H1 (cell line): ENCODE measurements at regions not wholly inside any gene's neighbourhood (a gene's known extent, or its start where the extent isn't known, plus 50 kb on each side); places are given as distances from the start of the nearest gene placed in this dataset.
A peak's percentile ranks its signal among the peaks of the same experiment; 100 is the strongest.

Source experiments
- CTCF ChIA-PET: fragments of 300-600 bp; sonication (Branson Sonifier 250); formaldehyde crosslinking; loops from one replicate; lab custom pipeline; 2021; ENCODE audit not compliant: partially characterized antibody; lab: Charles Lee
- POLR2A ChIA-PET: fragments of 300-600 bp; sonication (Branson Sonifier 250); formaldehyde crosslinking; loops from one replicate; lab custom pipeline; 2021; ENCODE audit warnings: inconsistent platforms; ENCODE audit not compliant: partially characterized antibody; lab: Charles Lee
- DNase-seq, 2 experiments: peaks; one replicate each; pipeline versions ENCODE4 v3.0.0 to v3.0.0-alpha.2; 2010 to 2022; ENCODE audit warnings: low spot score in 2 of 2, low read depth in 1 of 2, mixed read lengths in 1 of 2
- FAIRE-seq: peaks from 2 replicates; lab custom pipeline; 2011; peaks lifted over from hg19 to GRCh38; lab: Jason Lieb, UNC
- H2AFZ ChIP-seq: 2 replicates; pipeline ENCODE4 v1.8.1; 2012; ENCODE audit warnings: low read length, inconsistent platforms
- H2AK5ac ChIP-seq: 2 replicates; pipeline ENCODE4 v1.6.1; 2013; ENCODE audit warnings: low read depth, low read length
- H2BK120ac ChIP-seq: replicated peaks from 2 replicates; pipeline ENCODE3; 2013; ENCODE audit warnings: low read depth, low read length, inconsistent platforms
- H2BK12ac ChIP-seq: 2 replicates; pipeline ENCODE4 v1.6.1; 2013; ENCODE audit warnings: low read depth, low read length
- H2BK15ac ChIP-seq: 2 replicates; pipeline ENCODE4 v1.6.1; 2013; ENCODE audit warnings: low read length
- H2BK20ac ChIP-seq: 2 replicates; pipeline ENCODE4 v1.6.1; 2013; ENCODE audit warnings: low read length
- H2BK5ac ChIP-seq: 2 replicates; pipeline ENCODE4 v1.6.1; 2013; ENCODE audit warnings: low read depth, low read length
- H3K14ac ChIP-seq: 2 replicates; pipeline ENCODE4 v1.6.1; 2013; ENCODE audit warnings: inconsistent platforms; ENCODE audit not compliant: insufficient read length
- H3K18ac ChIP-seq: 2 replicates; pipeline ENCODE4 v1.6.1; 2013; ENCODE audit warnings: low read length; ENCODE audit errors: extremely low read depth
- H3K23ac ChIP-seq: 2 replicates; pipeline ENCODE4 v1.6.1; 2013; ENCODE audit warnings: inconsistent platforms; ENCODE audit not compliant: insufficient read length
- H3K23me2 ChIP-seq: 2 replicates; pipeline ENCODE4 v1.6.1; 2013; ENCODE audit warnings: low read depth, low read length
- H3K27ac ChIP-seq: 2 replicates; pipeline ENCODE4 v1.6.1; 2011; ENCODE audit warnings: low read depth, low read length, inconsistent platforms
- H3K27me3 ChIP-seq, 4 experiments: replicated peaks in 1 of 4; 1 replicate in 1 of 4; 2 replicates in 3 of 4; pipeline versions ENCODE4 v1.6.1 to v1.8.1; 2011 to 2013; ENCODE audit warnings: low read length in 3 of 4, mild to moderate bottlenecking in 3 of 4, inconsistent platforms in 2 of 4, mixed read lengths in 2 of 4, moderate library complexity in 1 of 4; ENCODE audit not compliant: control insufficient read depth in 3 of 4, insufficient read depth in 3 of 4; ENCODE audit errors: extremely low read depth in 1 of 4
- H3K36me3 ChIP-seq, 4 experiments: 2 replicates each; pipeline versions ENCODE4 v1.6.1 to v1.8.1; 2011 to 2013; ENCODE audit warnings: mild to moderate bottlenecking in 4 of 4, low read length in 3 of 4, moderate library complexity in 2 of 4, control low read depth in 1 of 4, inconsistent platforms in 1 of 4; ENCODE audit not compliant: insufficient read depth in 4 of 4, control insufficient read depth in 2 of 4
- H3K4ac ChIP-seq: replicated peaks from 2 replicates; pipeline ENCODE3; 2013; ENCODE audit warnings: low read length, low read depth, mixed read lengths, inconsistent platforms; ENCODE audit not compliant: insufficient read length
- H3K4me1 ChIP-seq, 4 experiments: replicated peaks in 1 of 4; 1 replicate in 1 of 4; 2 replicates in 3 of 4; pipeline versions ENCODE4 v1.6.1 to v1.8.1; 2011 to 2013; ENCODE audit warnings: low read length in 3 of 4, inconsistent platforms in 2 of 4, mixed read lengths in 1 of 4; ENCODE audit not compliant: insufficient read depth in 4 of 4, control insufficient read depth in 3 of 4
- H3K4me2 ChIP-seq, 2 experiments: 2 replicates each; pipeline versions ENCODE4 v1.6.1 to v1.8.1; 2011 to 2013; ENCODE audit warnings: low read depth in 2 of 2, low read length in 2 of 2, control low read depth in 1 of 2, inconsistent platforms in 1 of 2, mild to moderate bottlenecking in 1 of 2; ENCODE audit not compliant: insufficient read depth in 1 of 2
- H3K4me3 ChIP-seq, 4 experiments: fragments of 200-600, 300-600 bp in 1 of 4; sonication (generic), shearing (Covaris generic), sonication (Bioruptor Twin) in 1 of 4; 2 replicates each; pipeline versions ENCODE4 v1.5.1 to v1.8.1; 2011 to 2016; ENCODE audit warnings: low read length in 4 of 4, low read depth in 3 of 4, control low read depth in 2 of 4, inconsistent platforms in 2 of 4, mild to moderate bottlenecking in 2 of 4, mixed read lengths in 1 of 4, moderate library complexity in 1 of 4; ENCODE audit not compliant: insufficient read depth in 2 of 4; ENCODE audit errors: extremely low read depth in 1 of 4
- H3K56ac ChIP-seq: replicated peaks from 2 replicates; pipeline ENCODE3; 2013; ENCODE audit warnings: low read depth, mild to moderate bottlenecking, mixed read lengths, low read length, inconsistent platforms; ENCODE audit not compliant: insufficient read length
- H3K79me1 ChIP-seq: 2 replicates; pipeline ENCODE4 v1.6.1; 2013; ENCODE audit warnings: low read depth, low read length, control low read depth
- H3K79me2 ChIP-seq, 2 experiments: 2 replicates each; pipeline versions ENCODE4 v1.6.1 to v1.8.1; 2012 to 2013; ENCODE audit warnings: low read length in 2 of 2, mild to moderate bottlenecking in 2 of 2, inconsistent platforms in 1 of 2; ENCODE audit not compliant: insufficient read depth in 2 of 2, control insufficient read depth in 1 of 2
- H3K9ac ChIP-seq, 4 experiments: replicated peaks in 1 of 4; 1 replicate in 1 of 4; 2 replicates in 3 of 4; pipeline versions ENCODE4 v1.6.1 to v1.8.1; 2011 to 2013; ENCODE audit warnings: low read depth in 3 of 4, low read length in 3 of 4, control low read depth in 2 of 4, mild to moderate bottlenecking in 2 of 4, moderate library complexity in 2 of 4, inconsistent platforms in 1 of 4; ENCODE audit errors: extremely low read depth in 1 of 4
- H3K9me3 ChIP-seq, 2 experiments: 2 replicates each; pipeline versions ENCODE4 v1.6.1 to v1.8.1; 2012 to 2013; ENCODE audit warnings: mild to moderate bottlenecking in 2 of 2, moderate library complexity in 2 of 2, control low read depth in 1 of 2, inconsistent platforms in 1 of 2, low read depth in 1 of 2, low read length in 1 of 2, mixed read lengths in 1 of 2; ENCODE audit not compliant: insufficient read depth in 2 of 2
- H4K20me1 ChIP-seq, 2 experiments: replicated peaks in 1 of 2; 2 replicates each; pipeline versions ENCODE3 to v1.8.1; 2011 to 2013; ENCODE audit warnings: inconsistent platforms in 2 of 2, low read length in 2 of 2, mild to moderate bottlenecking in 1 of 2; ENCODE audit not compliant: insufficient read depth in 2 of 2, control insufficient read depth in 1 of 2
- H4K5ac ChIP-seq: 2 replicates; pipeline ENCODE4 v1.6.1; 2013; ENCODE audit warnings: low read length, low read depth, mixed read lengths, inconsistent platforms; ENCODE audit not compliant: insufficient read length
- H4K8ac ChIP-seq: 2 replicates; pipeline ENCODE4 v1.8.0; 2013; ENCODE audit warnings: mild to moderate bottlenecking, moderate library complexity, low read length, inconsistent platforms; ENCODE audit not compliant: insufficient read depth; ENCODE audit errors: extremely low read depth
- H4K91ac ChIP-seq: replicated peaks from 2 replicates; pipeline ENCODE3; 2013; ENCODE audit warnings: low read length, mixed read lengths, inconsistent platforms; ENCODE audit not compliant: insufficient read length
- ASH2L ChIP-seq: fragments of 200-600, 300-600 bp; sonication (generic); IDR thresholded peaks from one replicate; pipeline ENCODE4 v1.7.1; 2017; ENCODE audit warnings: low read length
- ATF2 ChIP-seq: IDR thresholded peaks from 2 replicates; pipeline ENCODE4 v1.6.1; 2012; ENCODE audit warnings: low read length, inconsistent platforms
- ATF3 ChIP-seq: IDR thresholded peaks from 2 replicates; pipeline ENCODE4 v1.6.1; 2011; ENCODE audit warnings: low read depth, mild to moderate bottlenecking, low read length; ENCODE audit not compliant: insufficient read depth
- BCL11A ChIP-seq, 2 experiments: IDR thresholded peaks; one replicate each; pipeline ENCODE4 v1.6.1; 2011; ENCODE audit warnings: low read depth in 2 of 2, low read length in 2 of 2, mild to moderate bottlenecking in 2 of 2
- EGR1 ChIP-seq: IDR thresholded peaks from 2 replicates; pipeline ENCODE4 v1.6.1; 2011; ENCODE audit warnings: low read depth, low read length, borderline replicate concordance
- GTF2F1 ChIP-seq: IDR thresholded peaks from 2 replicates; pipeline ENCODE4 v1.6.1; 2012; ENCODE audit warnings: low read depth, low read length, improper control_type of control experiment, borderline replicate concordance
- JUND ChIP-seq: IDR thresholded peaks from 2 replicates; pipeline ENCODE4 v1.6.1; 2011; ENCODE audit warnings: mild to moderate bottlenecking, improper control_type of control experiment, low read length
- NRF1 ChIP-seq: IDR thresholded peaks from 2 replicates; pipeline ENCODE4 v1.6.1; 2011; ENCODE audit warnings: mild to moderate bottlenecking, low read depth, low read length, improper control_type of control experiment
- RAD21 ChIP-seq, 2 experiments: IDR thresholded peaks in 1 of 2; conservative IDR thresholded peaks in 1 of 2; 2 replicates each; pipeline ENCODE4 v1.6.1; 2011; ENCODE audit warnings: low read depth in 2 of 2, low read length in 2 of 2, improper control_type of control experiment in 1 of 2, inconsistent platforms in 1 of 2, mild to moderate bottlenecking in 1 of 2, moderate library complexity in 1 of 2
- TEAD4 ChIP-seq: IDR thresholded peaks from 2 replicates; pipeline ENCODE4 v1.6.1; 2012; ENCODE audit warnings: low read depth, low read length, inconsistent platforms, mixed read lengths
- ZNF274 ChIP-seq: IDR thresholded peaks from 2 replicates; pipeline ENCODE4 v1.7.0; 2012; ENCODE audit warnings: low read length, borderline replicate concordance; ENCODE audit errors: extremely low read depth
- WGBS, 2 experiments: shearing (Covaris generic) in 1 of 2; methylation state at CpG; one replicate each; pipeline versions ENCODE4 v1.1.6 to v1.1.7; 2013 to 2015; ENCODE audit warnings: low lambda C conversion rate in 2 of 2, mixed read lengths in 2 of 2, inconsistent platforms in 1 of 2, low coverage in 1 of 2, missing lambda C conversion rate in 1 of 2; ENCODE audit not compliant: insufficient replicate concordance in 2 of 2, insufficient coverage in 1 of 2, insufficient read length in 1 of 2; ENCODE audit errors: extremely low coverage in 1 of 2, missing lambda C conversion rate in 1 of 2; 5-methylcytosine and 5-hydroxymethylcytosine counted together

GRCh38 chr7:1296356-1296981 is 63.8 kb downstream of the UNCX start:
- Histone ChIP-seq H3K9ac (no peak overlapping the region), H3K27me3 (peaks cover 0 to 4% (median 2%) of the 10 kb centered on the region in 4 experiments; a peak in 4 of 7 replicates), H4K5ac (no peak overlapping the region), H3K18ac (no peak overlapping the region), H3K4me1 (no peaks in the 10 kb centered on the region; a peak in 1 of 7 replicates), H3K4me3 (no peak overlapping the region), H3K9me3 (no peaks in the 10 kb centered on the region), H2BK15ac (no peak overlapping the region), H4K8ac (no peak overlapping the region; the same call in 1 of the 2 replicates), H4K91ac (no peak overlapping the region), H3K79me2 (no peaks in the 10 kb centered on the region), H3K56ac (no peak overlapping the region), H3K14ac (no peak overlapping the region), H3K4ac (no peak overlapping the region), H3K27ac (no peak overlapping the region), H3K36me3 (no peaks in the 10 kb centered on the region), H2AFZ (no peak overlapping the region), H3K4me2 (no peak overlapping the region), H2BK20ac (no peak overlapping the region), H2AK5ac (no peak overlapping the region), H3K23me2 (peaks cover 7% of the 10 kb centered on the region; the same call in 1 of the 2 replicates), H4K20me1 (no peaks in the 10 kb centered on the region), H2BK12ac (no peak overlapping the region), H2BK120ac (no peak overlapping the region), H3K79me1 (no peaks in the 10 kb centered on the region), H2BK5ac (no peak overlapping the region), H3K23ac (no peak overlapping the region)
- 88% methylated on average over 27 of the region's 29 CpGs; no CpG with 5 or more reads in 1 of the 2 experiments for WGBS, 2 experiments
- CTCF ChIA-PET, result interaction anchor here (0.7 to 2.0 kb wide), 3 partner anchors 45 to 70 kb away, joined by 3 to 6 read pairs (median 3); no protein-coding TSS in a partner anchor
- POLR2A ChIA-PET, result no interaction called here
- DNase-seq (peak in 1 of 2 experiments; percentile 47), FAIRE-seq (no peak)
- TF ChIP-seq GTF2F1 (no peak), ATF3 (no peak), NRF1 (no peak), TEAD4 (no peak), ZNF274 (no peak), ATF2 (no peak), JUND (no peak), EGR1 (no peak), BCL11A (IDR thresholded peaks at IDR 0.05; ENCODE audit: low read depth in 2 of 2, low read length in 2 of 2) (no peak), RAD21 (IDR thresholded peaks at IDR 0.05 in 1 of 2, conservative IDR thresholded peaks at IDR 0.05 in 1 of 2; ENCODE audit: low read depth in 2 of 2, low read length in 2 of 2) (no peak), ASH2L (no peak)
